ENCODE measurements at regions not wholly inside any gene's neighbourhood (a gene's known extent, or its start where the extent isn't known, plus 50 kb on each side); places are given as distances from the start of the nearest gene placed in this dataset.

- DNase-seq (ENCODE audit: insufficient read length, low spot score): no peak
- FAIRE-seq: no peak
- no peak for TF ChIP-seq POLR2A (IDR thresholded peaks at IDR 0.05; ENCODE audit: low read depth, low read length)
These were observed 63.5 kb upstream of the ASCC3 start for GRCh38 chr6:100944644-100945043.

DNA sequence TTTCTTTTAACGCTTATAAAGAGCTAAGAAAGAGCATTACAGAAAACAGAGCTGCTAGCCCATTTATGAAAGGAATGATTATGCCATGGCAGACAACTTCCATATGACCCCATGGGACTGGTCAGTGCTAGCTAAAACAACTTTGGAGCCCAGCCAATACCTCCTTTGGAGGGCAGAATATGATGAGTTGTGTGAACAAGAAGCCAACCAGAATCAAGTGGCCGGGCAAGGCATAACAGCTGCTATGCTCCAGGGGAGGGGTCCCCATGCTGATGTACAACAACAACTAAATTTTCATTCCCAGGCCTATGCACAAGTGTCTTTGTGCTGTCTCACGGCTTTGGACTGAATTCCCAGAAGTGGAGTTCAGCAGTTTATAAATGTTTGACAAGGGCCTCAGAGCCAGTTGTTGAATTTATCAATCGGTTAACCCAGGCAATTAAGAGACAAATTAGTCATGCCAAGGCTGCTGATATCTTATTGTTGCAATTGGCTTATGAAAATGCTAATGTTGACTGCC is 65.0 kb upstream of the ASCC3 start:
- DNase-seq (ENCODE audit: insufficient read length, low spot score): no peak
- no peak for TF ChIP-seq POLR2A (IDR thresholded peaks at IDR 0.05; ENCODE audit: low read depth, low read length)
- no peak for FAIRE-seq

- FAIRE-seq: no peak
These were observed 65.6 kb upstream of the ASCC3 start for GRCh38 chr6:100946711-100947110.

GRCh38 chr6:100948381-100949133 is 67.4 kb upstream of the ASCC3 start:
- FAIRE-seq (no peak), DNase-seq (ENCODE audit: insufficient read length, low spot score) (no peak)
- TF ChIP-seq POLR2A (IDR thresholded peaks at IDR 0.05; ENCODE audit: low read depth, low read length): no peak

More at GRCh38 chr6:100946711-100947110, 65.6 kb upstream of the ASCC3 start:
- no peak for TF ChIP-seq POLR2A (IDR thresholded peaks at IDR 0.05; ENCODE audit: low read depth, low read length)
- DNase-seq (ENCODE audit: insufficient read length, low spot score): no peak

GRCh38 chr6:100952006-100952405 is 70.9 kb upstream of the ASCC3 start:
- no peak for DNase-seq (ENCODE audit: insufficient read length, low spot score)
- no peak for TF ChIP-seq POLR2A (IDR thresholded peaks at IDR 0.05; ENCODE audit: low read depth, low read length)
- FAIRE-seq: no peak

DNA sequence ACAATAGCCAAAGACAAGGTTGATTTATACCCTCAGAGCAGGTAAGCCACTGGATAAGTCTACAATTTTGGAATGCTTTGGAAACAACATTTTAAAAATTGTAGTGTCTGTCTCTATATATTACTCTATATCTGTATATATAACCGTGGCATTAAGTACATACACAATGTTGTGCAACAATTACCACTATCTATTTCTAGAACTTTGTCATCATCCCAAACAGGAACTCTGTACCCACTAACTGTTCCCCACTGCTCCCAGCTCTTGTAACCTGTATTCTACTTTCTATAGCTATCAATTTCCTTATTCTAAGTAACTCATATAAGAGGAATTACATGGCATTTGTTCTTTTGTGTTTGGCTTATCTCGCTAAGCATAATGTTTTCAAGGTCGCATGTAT is 78.2 kb upstream of the ASCC3 start:
- FAIRE-seq (no peak), DNase-seq (ENCODE audit: insufficient read length, low spot score) (no peak)
- TF ChIP-seq POLR2A (IDR thresholded peaks at IDR 0.05; ENCODE audit: low read depth, low read length): no peak

- no peak for DNase-seq (ENCODE audit: insufficient read length, low spot score)
- TF ChIP-seq POLR2A (IDR thresholded peaks at IDR 0.05; ENCODE audit: low read depth, low read length): no peak
- no peak for FAIRE-seq
These were observed 81.3 kb upstream of the ASCC3 start for GRCh38 chr6:100962466-100962865.

DNA sequence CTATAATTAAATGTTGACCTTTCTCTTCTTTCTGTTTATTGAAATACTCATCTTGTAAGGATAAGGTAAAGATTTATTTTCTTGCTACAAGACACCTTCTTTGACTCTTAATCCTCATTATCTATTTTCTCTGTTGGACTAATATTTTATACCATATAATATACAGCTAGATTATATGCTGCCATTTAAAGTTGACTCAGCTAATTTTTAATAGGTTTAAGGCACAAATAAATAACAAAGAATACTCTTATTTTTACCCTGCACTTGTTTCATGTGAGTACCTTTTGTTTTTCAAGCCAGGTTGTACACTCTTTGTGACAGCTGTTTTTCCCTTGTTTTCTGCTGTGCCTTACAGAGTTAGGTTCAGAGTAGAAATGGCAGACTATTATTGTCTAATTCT is 83.9 kb upstream of the ASCC3 start:
- no peak for TF ChIP-seq POLR2A (IDR thresholded peaks at IDR 0.05; ENCODE audit: low read depth, low read length)
- no peak for FAIRE-seq
- no peak for DNase-seq (ENCODE audit: insufficient read length, low spot score)

- no peak for DNase-seq (ENCODE audit: insufficient read length, low spot score)
- FAIRE-seq: no peak
- no peak for TF ChIP-seq POLR2A (IDR thresholded peaks at IDR 0.05; ENCODE audit: low read depth, low read length)
These were observed 87.8 kb upstream of the ASCC3 start for GRCh38 chr6:100968949-100969348.

GRCh38 chr6:100979267-100979666 is 98.1 kb upstream of the ASCC3 start:
- FAIRE-seq: no peak
- no peak for TF ChIP-seq POLR2A (IDR thresholded peaks at IDR 0.05; ENCODE audit: low read depth, low read length)
- no peak for DNase-seq (ENCODE audit: insufficient read length, low spot score)

GRCh38 chr6:100980949-100981348 is 99.8 kb upstream of the ASCC3 start:
- DNase-seq (ENCODE audit: insufficient read length, low spot score) (no peak), FAIRE-seq (no peak)
- TF ChIP-seq POLR2A (IDR thresholded peaks at IDR 0.05; ENCODE audit: low read depth, low read length): no peak

- DNase-seq (ENCODE audit: insufficient read length, low spot score) (no peak), FAIRE-seq (no peak)
- TF ChIP-seq POLR2A (IDR thresholded peaks at IDR 0.05; ENCODE audit: low read depth, low read length): no peak
These were observed 105.8 kb upstream of the ASCC3 start for GRCh38 chr6:100986921-100987320.

DNA sequence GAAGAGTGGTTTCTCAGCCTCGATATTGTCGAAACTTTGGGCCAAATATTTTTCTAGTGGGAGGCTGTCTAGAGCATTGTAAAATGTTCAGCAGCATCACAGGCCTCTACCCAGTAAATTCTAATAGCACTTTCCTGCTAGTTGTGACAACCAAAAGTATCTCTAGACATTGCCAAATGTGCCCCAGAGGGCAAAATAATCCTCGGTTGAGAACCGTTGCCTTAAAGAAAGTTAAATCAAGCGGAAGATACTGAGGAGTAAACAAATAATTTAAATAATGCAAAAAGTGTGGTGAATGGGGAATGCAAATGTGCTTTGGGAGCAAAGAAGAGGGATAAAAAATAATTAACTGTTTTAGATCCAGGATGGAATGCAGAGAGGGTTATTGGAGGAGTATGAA is 106.4 kb upstream of the ASCC3 start:
- FAIRE-seq (no peak), DNase-seq (ENCODE audit: insufficient read length, low spot score) (no peak)
- no peak for TF ChIP-seq POLR2A (IDR thresholded peaks at IDR 0.05; ENCODE audit: low read depth, low read length)

DNA sequence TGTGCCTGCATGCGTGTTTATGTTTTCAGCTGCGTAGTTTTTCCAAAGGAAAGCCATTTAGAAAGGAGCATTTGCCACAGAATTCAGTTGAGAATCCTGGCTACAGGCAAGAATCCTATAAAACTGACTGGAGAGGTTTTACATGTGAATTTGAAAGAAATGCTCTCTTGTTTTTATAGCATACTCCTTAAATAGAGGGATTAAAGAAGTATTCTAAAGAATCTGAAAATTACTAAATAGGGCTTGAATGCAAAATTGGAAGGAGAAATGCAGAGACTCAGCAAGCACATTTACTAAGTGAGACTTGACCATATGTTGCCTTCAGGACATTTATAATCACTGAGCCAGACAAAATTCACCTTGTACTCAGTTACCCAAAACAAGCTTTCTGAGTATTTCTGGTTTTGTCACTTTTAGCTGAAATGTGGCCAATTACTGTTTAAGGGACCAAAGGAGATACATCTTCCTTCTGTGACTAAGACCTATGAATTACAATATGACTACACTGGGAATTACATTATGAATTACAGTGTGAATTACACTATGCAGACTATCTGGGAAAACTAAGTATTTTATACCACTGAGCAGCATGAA is 107.4 kb upstream of the ASCC3 start:
- FAIRE-seq (no peak), DNase-seq (ENCODE audit: insufficient read length, low spot score) (no peak)
- no peak for TF ChIP-seq POLR2A (IDR thresholded peaks at IDR 0.05; ENCODE audit: low read depth, low read length)

- FAIRE-seq (no peak), DNase-seq (ENCODE audit: insufficient read length, low spot score) (no peak)
- no peak for TF ChIP-seq POLR2A (IDR thresholded peaks at IDR 0.05; ENCODE audit: low read depth, low read length)
These were observed 108.9 kb upstream of the ASCC3 start for GRCh38 chr6:100990070-100990469.
